Stimulated activated memory B cell treated with anti-CD40 and anti-IgM and Interleukin-4, amounts not matched to agents 10 μg/mL and 1 μg/mL and 100 μg/mL, for 72 hours (primary cell): ENCODE measurements at regions not wholly inside any gene's neighbourhood (a gene's known extent, or its start where the extent isn't known, plus 50 kb on each side); places are given as distances from the start of the nearest gene placed in this dataset.
A peak's percentile ranks its signal among the peaks of the same experiment; 100 is the strongest.
"Not testable (repeated sequence)": the region's sequence is repeated elsewhere in the genome, so short reads cannot be mapped to it uniquely, and the experiment has no call there.

ENCODE experiments used
- ATAC-seq: fragments of 150-1000 bp; cut with Tn5 transposase; 2 replicates; pipeline ENCODE4 v1.10.0; 2021
- H3K27ac Mint-ChIP-seq: one replicate; pipeline ENCODE4 v1.8.0; 2022; ENCODE audit warnings: mild to moderate bottlenecking, mixed read lengths
- H3K27me3 Mint-ChIP-seq: one replicate; pipeline ENCODE4 v1.8.0; 2022; ENCODE audit warnings: mixed read lengths
- H3K36me3 Mint-ChIP-seq: one replicate; pipeline ENCODE4 v1.8.0; 2022; ENCODE audit warnings: mixed read lengths
- H3K4me1 Mint-ChIP-seq: one replicate; pipeline ENCODE4 v1.8.0; 2022; ENCODE audit warnings: mixed read lengths
- H3K4me3 Mint-ChIP-seq: one replicate; pipeline ENCODE4 v1.8.0; 2022; ENCODE audit warnings: mild to moderate bottlenecking, moderate library complexity, mixed read lengths
- H3K9me3 Mint-ChIP-seq: one replicate; pipeline ENCODE4 v1.8.0; 2022; ENCODE audit warnings: mixed read lengths

GRCh38 chr2:117257362-117257761 lies 557.1 kb upstream of the DDX18 start:
- Mint-ChIP-seq H3K27me3 (no peaks in the 10 kb centered on the region), H3K4me1 (no peaks in the 10 kb centered on the region), H3K9me3 (peaks cover 10% of the 10 kb centered on the region), H3K36me3 (no peaks in the 10 kb centered on the region), H3K27ac (no peak overlapping the region), H3K4me3 (no peak overlapping the region)
- no peak for ATAC-seq

- Mint-ChIP-seq H3K27me3 (no peaks in the 10 kb centered on the region), H3K4me3 (no peak overlapping the region), H3K36me3 (no peaks in the 10 kb centered on the region), H3K4me1 (no peaks in the 10 kb centered on the region), H3K9me3 (peaks cover 4% of the 10 kb centered on the region), H3K27ac (no peak overlapping the region)
- ATAC-seq = no peak
Observed at GRCh38 chr2:117269574-117269973, 544.9 kb upstream of the DDX18 start.

GRCh38 chr2:117271631-117272030 lies 542.9 kb upstream of the DDX18 start:
- H3K4me3 Mint-ChIP-seq = no peak overlapping the region
- no peak overlapping the region for H3K27ac Mint-ChIP-seq
- no peaks in the 10 kb centered on the region for H3K4me1 Mint-ChIP-seq
- peaks cover 4% of the 10 kb centered on the region for H3K9me3 Mint-ChIP-seq
- H3K27me3 Mint-ChIP-seq = no peaks in the 10 kb centered on the region
- no peak for ATAC-seq
- H3K36me3 Mint-ChIP-seq = no peaks in the 10 kb centered on the region

- no peak for ATAC-seq
- H3K27ac Mint-ChIP-seq = no peak overlapping the region
- H3K4me1 Mint-ChIP-seq = no peaks in the 10 kb centered on the region
- H3K27me3 Mint-ChIP-seq = no peaks in the 10 kb centered on the region
- no peaks in the 10 kb centered on the region for H3K36me3 Mint-ChIP-seq
- H3K9me3 Mint-ChIP-seq = peaks cover 4% of the 10 kb centered on the region
- no peak overlapping the region for H3K4me3 Mint-ChIP-seq
Observed at GRCh38 chr2:117273009-117273671, 541.4 kb upstream of the DDX18 start.

GRCh38 chr2:117293012-117293411 lies 521.5 kb upstream of the DDX18 start:
- H3K27me3 Mint-ChIP-seq = no peaks in the 10 kb centered on the region

GRCh38 chr2:117299451-117299850 lies 515.0 kb upstream of the DDX18 start:
- Mint-ChIP-seq H3K4me3 (no peak overlapping the region), H3K9me3 (peaks cover 11% of the 10 kb centered on the region), H3K27me3 (no peaks in the 10 kb centered on the region), H3K27ac (no peak overlapping the region), H3K4me1 (no peaks in the 10 kb centered on the region), H3K36me3 (no peaks in the 10 kb centered on the region)
- ATAC-seq = no peak

More at GRCh38 chr2:117293012-117293411, 521.5 kb upstream of the DDX18 start:
- ATAC-seq = no peak
- Mint-ChIP-seq H3K9me3 (peaks cover 13% of the 10 kb centered on the region), H3K27ac (no peak overlapping the region), H3K4me3 (no peak overlapping the region), H3K4me1 (no peaks in the 10 kb centered on the region), H3K36me3 (no peaks in the 10 kb centered on the region)

GRCh38 chr2:117308861-117309770 lies 505.4 kb upstream of the DDX18 start:
- H3K9me3 Mint-ChIP-seq = peaks cover 5% of the 10 kb centered on the region
- no peak overlapping the region for H3K27ac Mint-ChIP-seq
- H3K4me1 Mint-ChIP-seq = no peaks in the 10 kb centered on the region
- no peaks in the 10 kb centered on the region for H3K36me3 Mint-ChIP-seq
- peak; percentile 24 for ATAC-seq
- H3K4me3 Mint-ChIP-seq = no peak overlapping the region
- H3K27me3 Mint-ChIP-seq = no peaks in the 10 kb centered on the region

GRCh38 chr2:117321816-117322215 lies 492.7 kb upstream of the DDX18 start:
- no peak for ATAC-seq
- H3K27ac Mint-ChIP-seq = no peak overlapping the region
- H3K36me3 Mint-ChIP-seq = no peaks in the 10 kb centered on the region
- H3K27me3 Mint-ChIP-seq = no peaks in the 10 kb centered on the region
- no peak overlapping the region for H3K4me3 Mint-ChIP-seq
- H3K9me3 Mint-ChIP-seq = no peaks in the 10 kb centered on the region
- no peaks in the 10 kb centered on the region for H3K4me1 Mint-ChIP-seq

GRCh38 chr2:117323331-117323730 lies 491.2 kb upstream of the DDX18 start:
- Mint-ChIP-seq H3K9me3 (no peaks in the 10 kb centered on the region), H3K4me1 (no peaks in the 10 kb centered on the region), H3K27me3 (no peaks in the 10 kb centered on the region), H3K36me3 (no peaks in the 10 kb centered on the region), H3K4me3 (no peak overlapping the region), H3K27ac (no peak overlapping the region)
- no peak for ATAC-seq

GRCh38 chr2:117330641-117331040 lies 483.9 kb upstream of the DDX18 start:
- H3K4me3 Mint-ChIP-seq = no peak overlapping the region
- no peaks in the 10 kb centered on the region for H3K9me3 Mint-ChIP-seq
- no peaks in the 10 kb centered on the region for H3K4me1 Mint-ChIP-seq
- no peaks in the 10 kb centered on the region for H3K36me3 Mint-ChIP-seq
- H3K27ac Mint-ChIP-seq = no peak overlapping the region
- no peak for ATAC-seq
- H3K27me3 Mint-ChIP-seq = no peaks in the 10 kb centered on the region

- ATAC-seq = no peak
- no peak overlapping the region for H3K4me3 Mint-ChIP-seq
- no peaks in the 10 kb centered on the region for H3K27me3 Mint-ChIP-seq
- H3K27ac Mint-ChIP-seq = no peak overlapping the region
- no peaks in the 10 kb centered on the region for H3K9me3 Mint-ChIP-seq
- H3K36me3 Mint-ChIP-seq = no peaks in the 10 kb centered on the region
- no peaks in the 10 kb centered on the region for H3K4me1 Mint-ChIP-seq
Observed at GRCh38 chr2:117335967-117336366, 478.5 kb upstream of the DDX18 start.

GRCh38 chr2:117336496-117336895 lies 478.0 kb upstream of the DDX18 start:
- Mint-ChIP-seq H3K9me3 (no peaks in the 10 kb centered on the region), H3K36me3 (no peaks in the 10 kb centered on the region), H3K4me1 (no peaks in the 10 kb centered on the region), H3K27me3 (no peaks in the 10 kb centered on the region), H3K27ac (no peak overlapping the region), H3K4me3 (no peak overlapping the region)
- ATAC-seq = no peak

GRCh38 chr2:117337981-117338380 lies 476.5 kb upstream of the DDX18 start:
- not testable (repeated sequence) for H3K9me3 Mint-ChIP-seq, H3K4me3 Mint-ChIP-seq, ATAC-seq, H3K36me3 Mint-ChIP-seq, H3K27me3 Mint-ChIP-seq, H3K4me1 Mint-ChIP-seq, H3K27ac Mint-ChIP-seq

- Mint-ChIP-seq H3K27ac (no peak overlapping the region), H3K4me3 (no peak overlapping the region), H3K27me3 (no peaks in the 10 kb centered on the region), H3K36me3 (no peaks in the 10 kb centered on the region), H3K9me3 (no peaks in the 10 kb centered on the region), H3K4me1 (no peaks in the 10 kb centered on the region)
- ATAC-seq = no peak
Observed at GRCh38 chr2:117339980-117340379, 474.5 kb upstream of the DDX18 start.

GRCh38 chr2:117341690-117342089 lies 472.8 kb upstream of the DDX18 start:
- H3K4me3 Mint-ChIP-seq = no peak overlapping the region
- H3K27ac Mint-ChIP-seq = no peak overlapping the region

GRCh38 chr2:117342415-117342814 lies 472.1 kb upstream of the DDX18 start:
- ATAC-seq = no peak
- H3K4me1 Mint-ChIP-seq = no peaks in the 10 kb centered on the region
- H3K36me3 Mint-ChIP-seq = no peaks in the 10 kb centered on the region
- H3K27me3 Mint-ChIP-seq = no peaks in the 10 kb centered on the region
- no peak overlapping the region for H3K27ac Mint-ChIP-seq
- H3K9me3 Mint-ChIP-seq = no peaks in the 10 kb centered on the region
- no peak overlapping the region for H3K4me3 Mint-ChIP-seq

More at GRCh38 chr2:117341690-117342089, 472.8 kb upstream of the DDX18 start:
- Mint-ChIP-seq H3K36me3 (no peaks in the 10 kb centered on the region), H3K27me3 (no peaks in the 10 kb centered on the region), H3K4me1 (no peaks in the 10 kb centered on the region), H3K9me3 (no peaks in the 10 kb centered on the region)
- ATAC-seq = no peak
